ENCODE measurements at regions not wholly inside any gene's neighbourhood (a gene's known extent, or its start where the extent isn't known, plus 50 kb on each side); places are given as distances from the start of the nearest gene placed in this dataset.

DNA sequence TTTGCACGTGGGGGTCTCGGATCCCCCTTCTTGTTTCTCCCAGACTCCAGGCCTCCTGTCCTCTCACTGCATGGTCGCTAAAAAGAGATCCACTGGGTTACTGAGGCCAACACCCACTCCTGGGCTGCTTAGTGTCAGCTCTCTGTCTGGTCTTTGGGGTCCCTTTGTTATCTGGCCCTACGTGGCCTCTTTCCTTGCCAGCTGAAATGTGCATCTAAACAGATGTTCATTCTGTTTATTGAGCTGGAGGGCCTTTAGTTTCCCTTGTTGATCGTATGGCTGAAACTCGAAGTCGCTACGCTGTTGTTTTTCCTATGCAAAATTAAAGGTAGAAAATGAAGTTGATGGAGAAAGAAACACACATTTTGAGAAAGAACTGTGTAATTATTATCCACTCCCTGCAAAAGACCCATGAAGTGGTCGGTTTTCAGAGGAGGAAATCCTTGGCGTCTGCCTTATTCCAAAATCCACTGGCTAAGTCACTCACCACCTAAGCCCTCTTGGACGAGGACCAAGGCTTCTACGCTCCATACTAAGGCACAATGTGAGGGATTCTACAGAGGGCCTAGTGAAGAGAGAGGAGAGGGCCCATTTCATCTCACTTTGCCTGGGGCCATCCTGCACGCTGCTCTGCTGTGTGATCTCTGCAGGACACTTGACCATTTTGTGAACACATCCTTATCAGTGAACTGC is 105.3 kb downstream of the GLI2 start:
- in situ Hi-C loops (cut with MboI; ENCODE audit: low sequenced_read_pairs, unreplicated experiment) = no loop called here
- no peak for TF ChIP-seq CTCF (IDR thresholded peaks at IDR 0.05; ENCODE audit: borderline replicate concordance, control extremely low read depth, extremely low read depth, insufficient read depth, missing control alignments)
- DNase-seq (ENCODE audit: low spot score) = no peak

DNA sequence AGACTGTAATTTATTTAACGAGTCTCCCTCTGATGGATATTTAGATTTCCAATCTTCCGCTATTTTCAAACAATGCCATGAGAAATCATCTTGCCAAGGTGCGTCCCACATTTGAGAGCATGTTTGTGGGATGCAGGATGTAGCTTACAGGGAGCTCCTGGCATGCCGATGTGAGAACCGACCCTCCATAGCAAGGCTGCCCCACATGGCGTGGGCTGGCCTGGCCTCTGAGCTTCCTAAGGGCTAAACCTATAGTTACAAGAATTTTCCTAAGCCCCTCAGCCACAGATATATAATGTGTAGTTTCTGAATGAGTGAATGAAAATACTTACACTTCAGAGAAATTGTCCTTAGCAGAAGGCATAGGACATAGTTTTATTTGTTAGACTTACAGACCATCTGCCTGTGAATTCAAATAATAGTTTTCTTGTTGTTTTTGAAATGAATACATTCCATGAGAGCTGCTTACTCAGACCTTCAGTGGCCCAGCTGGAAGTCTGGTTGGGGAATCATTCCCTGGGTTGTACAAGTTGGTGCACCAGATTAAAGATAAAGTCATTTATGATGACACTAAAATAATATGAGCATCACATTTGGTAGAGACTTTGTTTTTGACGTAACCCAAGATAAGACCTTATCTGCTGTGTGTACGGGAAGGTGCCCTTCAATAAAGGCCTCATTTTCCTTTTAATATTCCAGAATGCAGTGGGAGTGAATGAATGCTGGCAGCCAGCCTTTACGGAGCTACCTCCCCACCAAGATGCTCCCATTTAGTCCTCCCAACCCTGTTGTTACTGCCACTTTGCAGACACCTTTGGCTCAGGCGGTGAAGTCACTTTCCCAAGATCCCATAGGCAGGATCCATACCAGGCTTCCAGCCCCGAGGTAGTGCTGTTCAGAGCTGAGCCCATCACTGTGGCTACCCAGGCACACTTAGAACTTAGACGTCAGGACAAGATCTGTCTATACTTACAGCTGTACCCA is 107.1 kb downstream of the GLI2 start:
- DNase-seq (ENCODE audit: low spot score) = no peak
- in situ Hi-C loops (cut with MboI; ENCODE audit: low sequenced_read_pairs, unreplicated experiment) = no loop called here
- TF ChIP-seq CTCF (IDR thresholded peaks at IDR 0.05; ENCODE audit: borderline replicate concordance, control extremely low read depth, extremely low read depth, insufficient read depth, missing control alignments) = no peak

DNA sequence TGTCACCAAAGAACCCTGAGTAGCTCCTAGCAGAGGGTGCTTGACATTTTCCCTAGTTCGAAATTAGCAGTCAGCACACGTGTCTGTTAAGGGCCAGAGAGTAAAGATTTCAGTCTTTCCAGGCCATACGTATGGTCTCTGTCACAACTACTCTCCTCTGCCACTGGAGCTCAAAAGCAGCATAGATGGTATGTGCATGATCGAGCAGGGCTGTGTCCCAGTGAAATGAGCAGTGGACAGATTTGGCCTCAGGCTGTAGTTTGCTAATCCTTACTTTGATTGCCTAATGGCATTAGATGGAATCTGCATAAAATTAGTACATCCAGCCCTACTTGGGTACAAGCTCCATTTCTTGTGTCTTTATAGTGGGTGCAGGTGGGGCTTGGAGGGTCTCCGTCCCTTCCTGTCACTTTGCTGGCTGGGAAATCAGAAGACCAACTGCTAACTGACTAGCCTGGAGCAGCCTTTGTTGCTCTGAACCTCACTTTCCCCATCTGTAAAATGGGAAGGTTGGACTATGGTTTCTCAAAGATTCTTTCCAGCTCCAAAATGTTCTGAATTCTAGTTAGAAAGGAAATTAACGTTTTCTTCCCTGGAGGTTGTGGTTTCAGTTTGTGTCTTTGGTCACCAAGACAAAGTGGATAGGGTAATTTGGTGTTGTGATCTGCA is 108.5 kb downstream of the GLI2 start:
- no peak for DNase-seq (ENCODE audit: low spot score)
- no peak for TF ChIP-seq CTCF (IDR thresholded peaks at IDR 0.05; ENCODE audit: borderline replicate concordance, control extremely low read depth, extremely low read depth, insufficient read depth, missing control alignments)
- in situ Hi-C loops (cut with MboI; ENCODE audit: low sequenced_read_pairs, unreplicated experiment) = no loop called here

- in situ Hi-C loops (cut with MboI; ENCODE audit: low sequenced_read_pairs, unreplicated experiment) = no loop called here
Measured at GRCh38 chr2:120845277-120845676, 109.6 kb downstream of the GLI2 start.

GRCh38 chr2:120846406-120847095 is 110.9 kb downstream of the GLI2 start:
- no peak for TF ChIP-seq CTCF (IDR thresholded peaks at IDR 0.05; ENCODE audit: borderline replicate concordance, control extremely low read depth, extremely low read depth, insufficient read depth, missing control alignments)
- in situ Hi-C loops (cut with MboI; ENCODE audit: low sequenced_read_pairs, unreplicated experiment) = no loop called here
- no peak for DNase-seq (ENCODE audit: low spot score)

More at GRCh38 chr2:120845277-120845676, 109.6 kb downstream of the GLI2 start:
- no peak for TF ChIP-seq CTCF (IDR thresholded peaks at IDR 0.05; ENCODE audit: borderline replicate concordance, control extremely low read depth, extremely low read depth, insufficient read depth, missing control alignments)
- no peak for DNase-seq (ENCODE audit: low spot score)
